ENCODE measurements at regions not wholly inside any gene's neighbourhood (a gene's known extent, or its start where the extent isn't known, plus 50 kb on each side); places are given as distances from the start of the nearest gene placed in this dataset.

- FAIRE-seq, result no peak
Measured at GRCh38 chr2:217149087-217149660, 289.3 kb upstream of the TNP1 start.

GRCh38 chr2:217147818-217148217 lies 288.0 kb upstream of the TNP1 start:
- no peak for FAIRE-seq

GRCh38 chr2:217146956-217147355 lies 287.1 kb upstream of the TNP1 start:
- FAIRE-seq, result no peak

GRCh38 chr2:217142649-217143266 lies 282.9 kb upstream of the TNP1 start:
- FAIRE-seq, result no peak

GRCh38 chr2:217138284-217138683 lies 278.4 kb upstream of the TNP1 start:
- FAIRE-seq, result no peak

- FAIRE-seq, result peak; percentile 47
Measured at GRCh38 chr2:217127744-217128143, 267.9 kb upstream of the TNP1 start.

- FAIRE-seq, result no peak
Measured at GRCh38 chr2:217125014-217125413, 265.1 kb upstream of the TNP1 start.

- FAIRE-seq, result no peak
Measured at GRCh38 chr2:217124050-217124449, 264.2 kb upstream of the TNP1 start.

GRCh38 chr2:217121565-217121964 lies 261.7 kb upstream of the TNP1 start:
- FAIRE-seq, result no peak

- no peak for FAIRE-seq
Measured at GRCh38 chr2:217120429-217120828, 260.6 kb upstream of the TNP1 start.

GRCh38 chr2:217118559-217119284 lies 258.9 kb upstream of the TNP1 start:
- FAIRE-seq, result no peak

- no peak for FAIRE-seq
Measured at GRCh38 chr2:217117523-217117922, 257.7 kb upstream of the TNP1 start.

- FAIRE-seq, result no peak
Measured at GRCh38 chr2:217116610-217117009, 256.7 kb upstream of the TNP1 start.

- no peak for FAIRE-seq
Measured at GRCh38 chr2:217114117-217114516, 254.3 kb upstream of the TNP1 start.

GRCh38 chr2:217113491-217113890 lies 253.6 kb upstream of the TNP1 start:
- FAIRE-seq, result no peak

- no peak for FAIRE-seq
Measured at GRCh38 chr2:217110550-217110949, 250.7 kb upstream of the TNP1 start.

- FAIRE-seq, result no peak
Measured at GRCh38 chr2:217108575-217109027, 248.7 kb upstream of the TNP1 start.

- no peak for FAIRE-seq
Measured at GRCh38 chr2:217108086-217108485, 248.2 kb upstream of the TNP1 start.

GRCh38 chr2:217107480-217107879 lies 247.6 kb upstream of the TNP1 start:
- FAIRE-seq, result no peak

- FAIRE-seq, result no peak
Measured at GRCh38 chr2:217106650-217107014, 246.8 kb upstream of the TNP1 start.

- FAIRE-seq, result no peak
Measured at GRCh38 chr2:217105733-217106649, 246.1 kb upstream of the TNP1 start.

- FAIRE-seq, result no peak
Measured at GRCh38 chr2:217103752-217104545, 244.1 kb upstream of the TNP1 start.
